ENCODE measurements at regions not wholly inside any gene's neighbourhood (a gene's known extent, or its start where the extent isn't known, plus 50 kb on each side); places are given as distances from the start of the nearest gene placed in this dataset.

GRCh38 chr9:1233568-1233967 lies 183.4 kb downstream of the DMRT2 start:
- Histone ChIP-seq H3K9ac (no peak overlapping the region), H3K36me3 (replicated peaks in 1 of 2; ENCODE audit: control insufficient read depth in 1 of 2, insufficient read depth in 2 of 2, low read length in 1 of 2) (no peaks in the 10 kb centered on the region), H3K4me1 (ENCODE audit: control insufficient read depth in 1 of 2, insufficient read depth in 2 of 2, low read depth in 1 of 2, low read length in 1 of 2) (no peaks in the 10 kb centered on the region), H4K20me1 (ENCODE audit: insufficient read depth) (no peaks in the 10 kb centered on the region), H3K27me3 (ENCODE audit: insufficient read depth) (no peaks in the 10 kb centered on the region), H3K4me2 (no peak overlapping the region), H2AFZ (ENCODE audit: low read depth) (no peak overlapping the region), H3K79me2 (ENCODE audit: insufficient read depth) (no peaks in the 10 kb centered on the region), H3K27ac (ENCODE audit: low read depth in 2 of 2, low read length in 1 of 2) (no peak overlapping the region), H3K9me2 (no peaks in the 10 kb centered on the region), H3F3A (replicated peaks; ENCODE audit: insufficient read depth) (no peaks in the 10 kb centered on the region), H3K4me3 (ENCODE audit: low read depth in 2 of 2, low read length in 1 of 2) (no peak overlapping the region), H3K9me3 (no peaks in the 10 kb centered on the region)
- ChIA-PET CTCF (no interaction called here), POLR2A (no interaction called here)
- TF ChIP-seq RXRA (IDR thresholded peaks at IDR 0.05; ENCODE audit: borderline replicate concordance, low read depth) (no peak), SIN3A (IDR thresholded peaks at IDR 0.05; ENCODE audit: borderline replicate concordance, low read depth, low read length) (no peak), ELF1 (IDR thresholded peaks at IDR 0.05) (no peak), FOXJ3 (CRISPR knock-in tag; IDR thresholded peaks at IDR 0.05) (no peak), TCF12 (IDR thresholded peaks at IDR 0.05) (no peak), CTCF (IDR thresholded peaks at IDR 0.05) (no peak), TAF1 (IDR thresholded peaks at IDR 0.05; ENCODE audit: borderline replicate concordance, low read depth, low read length) (no peak), NFIC (IDR thresholded peaks at IDR 0.05; ENCODE audit: borderline replicate concordance) (no peak), MXI1 (IDR thresholded peaks at IDR 0.05; ENCODE audit: low read depth, low read length) (no peak), TEAD4 (IDR thresholded peaks at IDR 0.05; ENCODE audit: borderline replicate concordance, insufficient read depth) (no peak), MEF2A (IDR thresholded peaks at IDR 0.05; ENCODE audit: borderline replicate concordance, low read depth) (no peak), EP300 (IDR thresholded peaks at IDR 0.05; ENCODE audit: borderline replicate concordance in 1 of 2, low read depth in 1 of 2, low read length in 1 of 2) (no peak)
- 7% methylated on average over 2 of the region's 2 CpGs for WGBS (ENCODE audit: low lambda C conversion rate)
- no peak for DNase-seq

GRCh38 chr9:1235650-1236049 lies 185.5 kb downstream of the DMRT2 start:
- ChIA-PET POLR2A (no interaction called here), CTCF (no interaction called here)
- H3K36me3 ChIP-seq (replicated peaks in 1 of 2; ENCODE audit: control insufficient read depth in 1 of 2, insufficient read depth in 2 of 2, low read length in 1 of 2) = no peaks in the 10 kb centered on the region
- DNase-seq = no peak
- H3F3A ChIP-seq (replicated peaks; ENCODE audit: insufficient read depth) = no peaks in the 10 kb centered on the region
- TF ChIP-seq TEAD4 (IDR thresholded peaks at IDR 0.05; ENCODE audit: borderline replicate concordance, insufficient read depth) = no peak
- no peak for TF ChIP-seq RFX5 (IDR thresholded peaks at IDR 0.05; ENCODE audit: low read length)
- no peak for TF ChIP-seq MEF2A (IDR thresholded peaks at IDR 0.05; ENCODE audit: borderline replicate concordance, low read depth)
- TF ChIP-seq FOSL2 (IDR thresholded peaks at IDR 0.05; ENCODE audit: borderline replicate concordance, low read depth) = no peak
- no peak for TF ChIP-seq ZBTB33 (IDR thresholded peaks at IDR 0.05; ENCODE audit: borderline replicate concordance, low read depth)
- TF ChIP-seq JUND (IDR thresholded peaks at IDR 0.05) = no peak
- TF ChIP-seq IRF3 (IDR thresholded peaks at IDR 0.05; ENCODE audit: low read depth, low read length) = no peak
- TF ChIP-seq NFIC (IDR thresholded peaks at IDR 0.05; ENCODE audit: borderline replicate concordance) = no peak
- TF ChIP-seq TAF1 (IDR thresholded peaks at IDR 0.05; ENCODE audit: borderline replicate concordance, low read depth, low read length) = no peak
- no peak for TF ChIP-seq NRF1 (IDR thresholded peaks at IDR 0.05; ENCODE audit: low read depth, low read length)
- TF ChIP-seq GATA2 (CRISPR knock-in tag; IDR thresholded peaks at IDR 0.05) = no peak
- no peak overlapping the region for H3K27ac ChIP-seq (ENCODE audit: low read depth in 2 of 2, low read length in 1 of 2)
- H3K9me3 ChIP-seq = no peaks in the 10 kb centered on the region
- no peaks in the 10 kb centered on the region for H3K27me3 ChIP-seq (ENCODE audit: insufficient read depth)
- no peak overlapping the region for H3K9ac ChIP-seq
- H3K79me2 ChIP-seq (ENCODE audit: insufficient read depth) = no peaks in the 10 kb centered on the region
- no peaks in the 10 kb centered on the region for H3K4me1 ChIP-seq (ENCODE audit: control insufficient read depth in 1 of 2, insufficient read depth in 2 of 2, low read depth in 1 of 2, low read length in 1 of 2)
- H4K20me1 ChIP-seq (ENCODE audit: insufficient read depth) = no peaks in the 10 kb centered on the region
- H3K4me2 ChIP-seq = no peak overlapping the region
- no peak overlapping the region for H3K4me3 ChIP-seq (ENCODE audit: low read depth in 2 of 2, low read length in 1 of 2)
- 7% methylated on average over 4 of the region's 4 CpGs for whole genome bisulfite sequencing (ENCODE audit: low lambda C conversion rate)
- no peak overlapping the region for H2AFZ ChIP-seq (ENCODE audit: low read depth)
- no peaks in the 10 kb centered on the region for H3K9me2 ChIP-seq
